ENCODE measurements at regions not wholly inside any gene's neighbourhood (a gene's known extent, or its start where the extent isn't known, plus 50 kb on each side); places are given as distances from the start of the nearest gene placed in this dataset.

DNA sequence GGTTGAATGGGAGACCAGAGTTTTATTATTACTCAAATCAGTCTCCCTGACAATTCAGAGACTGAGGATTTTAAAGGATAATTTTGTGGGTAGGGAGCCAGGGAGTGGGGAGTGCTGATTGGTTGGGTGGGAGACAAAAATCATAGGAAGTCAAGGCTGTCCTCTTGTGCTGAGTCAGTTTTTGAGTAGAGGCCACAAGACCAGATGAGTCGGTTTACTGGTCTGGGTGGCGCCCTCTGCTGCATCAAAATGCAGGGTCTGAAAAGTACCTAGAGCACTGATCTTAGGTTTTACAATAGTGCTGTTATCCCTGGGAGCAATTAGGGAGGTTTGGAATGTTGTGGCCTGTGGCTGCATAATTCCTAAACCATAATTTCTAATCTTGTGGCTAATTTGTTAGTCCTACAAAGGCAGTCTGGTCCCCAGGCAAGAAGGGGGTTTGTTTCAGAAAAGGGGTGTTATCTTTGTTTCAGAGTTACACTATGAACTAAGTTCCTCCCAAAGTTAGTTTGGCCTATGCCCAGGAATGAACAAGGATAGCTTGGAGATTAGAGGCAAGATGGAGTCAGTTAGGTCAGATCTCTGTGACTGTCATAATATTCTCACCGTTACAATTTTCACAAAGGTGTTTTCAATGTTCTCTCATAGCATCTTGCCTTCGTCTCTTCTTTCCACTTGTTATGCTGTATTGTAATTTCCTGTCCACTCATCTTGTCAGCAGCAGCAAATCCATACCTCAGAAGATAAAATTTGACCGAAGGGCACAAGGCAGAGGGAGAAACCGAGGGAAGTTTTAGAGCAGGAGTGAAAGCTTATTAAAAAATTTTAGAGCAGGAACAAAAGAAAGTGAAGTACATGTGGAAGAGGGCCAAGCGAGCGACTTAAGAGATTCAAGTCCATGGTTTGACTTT is 59.2 kb upstream of the CLINT1 start:
- FAIRE-seq (peak; percentile 40), DNase-seq (ENCODE audit: insufficient read length) (no peak)
- TF ChIP-seq POLR2AphosphoS5 (IDR thresholded peaks at IDR 0.05; ENCODE audit: low read depth, low read length) (no peak), POLR2A (IDR thresholded peaks at IDR 0.05; ENCODE audit: low read depth, low read length) (no peak), TAF1 (IDR thresholded peaks at IDR 0.05; ENCODE audit: borderline replicate concordance, low read depth, low read length) (no peak)

- DNase-seq (ENCODE audit: insufficient read length) (no peak), FAIRE-seq (no peak)
- TF ChIP-seq TAF1 (IDR thresholded peaks at IDR 0.05; ENCODE audit: borderline replicate concordance, low read depth, low read length) (no peak), POLR2AphosphoS5 (IDR thresholded peaks at IDR 0.05; ENCODE audit: low read depth, low read length) (no peak), POLR2A (IDR thresholded peaks at IDR 0.05; ENCODE audit: low read depth, low read length) (no peak)
Measured at GRCh38 chr5:157917491-157917890, 58.5 kb upstream of the CLINT1 start.

DNA sequence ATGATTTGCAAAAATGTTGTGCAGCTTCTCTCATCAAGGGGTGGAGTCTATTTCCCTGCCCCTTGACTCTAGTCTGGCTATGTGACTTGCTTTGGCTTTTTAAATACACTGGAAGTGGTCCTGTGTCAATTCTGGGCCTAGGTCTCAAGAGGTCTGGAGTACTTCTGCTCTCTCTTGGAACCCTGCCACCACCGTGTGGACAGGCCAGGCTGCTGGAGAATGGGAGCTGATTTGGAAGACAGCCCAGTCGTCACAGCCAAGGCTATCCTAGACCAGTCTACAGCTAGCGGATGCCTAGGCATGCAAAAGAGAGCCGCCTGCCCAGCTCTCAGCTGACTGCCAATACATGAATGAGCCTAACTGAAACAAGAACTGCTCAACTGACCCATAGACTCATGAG is 56.7 kb upstream of the CLINT1 start:
- no peak for DNase-seq (ENCODE audit: insufficient read length)
- no peak for FAIRE-seq
- TF ChIP-seq TAF1 (IDR thresholded peaks at IDR 0.05; ENCODE audit: borderline replicate concordance, low read depth, low read length): no peak

GRCh38 chr5:157914151-157914788 is 55.3 kb upstream of the CLINT1 start:
- FAIRE-seq (no peak), DNase-seq (ENCODE audit: insufficient read length) (no peak)
- no peak for TF ChIP-seq TAF1 (IDR thresholded peaks at IDR 0.05; ENCODE audit: borderline replicate concordance, low read depth, low read length)
- TF ChIP-seq POLR2AphosphoS5 (IDR thresholded peaks at IDR 0.05; ENCODE audit: low read depth, low read length): no peak

DNA sequence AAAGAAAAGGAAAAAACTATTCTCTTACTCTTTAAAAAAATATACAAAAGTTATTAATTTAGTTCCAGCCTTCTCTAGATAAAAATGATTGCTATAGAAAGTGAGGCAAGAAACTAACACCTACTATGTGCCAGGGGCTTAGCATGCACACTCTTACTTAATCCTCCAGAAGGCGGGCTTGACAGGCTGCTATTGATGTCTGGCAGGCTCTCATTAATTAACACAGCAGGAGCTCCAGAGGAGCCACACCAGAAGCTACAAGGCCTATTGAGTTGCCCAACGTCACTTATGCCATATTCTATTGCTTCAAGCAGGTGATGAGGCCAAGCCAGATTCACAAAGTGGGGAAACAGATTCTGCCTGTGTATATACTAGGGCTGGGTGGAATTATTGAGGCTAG is 54.6 kb upstream of the CLINT1 start:
- DNase-seq (ENCODE audit: insufficient read length) (no peak), FAIRE-seq (no peak)
- TF ChIP-seq POLR2AphosphoS5 (IDR thresholded peaks at IDR 0.05; ENCODE audit: low read depth, low read length) (no peak), POLR2A (IDR thresholded peaks at IDR 0.05; ENCODE audit: low read depth, low read length) (no peak), TAF1 (IDR thresholded peaks at IDR 0.05; ENCODE audit: borderline replicate concordance, low read depth, low read length) (no peak)

GRCh38 chr5:157912621-157913325 is 53.8 kb upstream of the CLINT1 start:
- no peak for DNase-seq (ENCODE audit: insufficient read length)
- FAIRE-seq: no peak
- TF ChIP-seq POLR2A (IDR thresholded peaks at IDR 0.05; ENCODE audit: low read depth, low read length) (no peak), POLR2AphosphoS5 (IDR thresholded peaks at IDR 0.05; ENCODE audit: low read depth, low read length) (no peak), TAF1 (IDR thresholded peaks at IDR 0.05; ENCODE audit: borderline replicate concordance, low read depth, low read length) (no peak)

- no peak for FAIRE-seq
- no peak for DNase-seq (ENCODE audit: insufficient read length)
- TF ChIP-seq TAF1 (IDR thresholded peaks at IDR 0.05; ENCODE audit: borderline replicate concordance, low read depth, low read length) (no peak), POLR2A (IDR thresholded peaks at IDR 0.05; ENCODE audit: low read depth, low read length) (no peak), POLR2AphosphoS5 (IDR thresholded peaks at IDR 0.05; ENCODE audit: low read depth, low read length) (no peak)
Measured at GRCh38 chr5:157911568-157911967, 52.6 kb upstream of the CLINT1 start.

Measured in GM12892 (cell line).